ENCODE measurements at regions not wholly inside any gene's neighbourhood (a gene's known extent, or its start where the extent isn't known, plus 50 kb on each side); places are given as distances from the start of the nearest gene placed in this dataset.

DNA sequence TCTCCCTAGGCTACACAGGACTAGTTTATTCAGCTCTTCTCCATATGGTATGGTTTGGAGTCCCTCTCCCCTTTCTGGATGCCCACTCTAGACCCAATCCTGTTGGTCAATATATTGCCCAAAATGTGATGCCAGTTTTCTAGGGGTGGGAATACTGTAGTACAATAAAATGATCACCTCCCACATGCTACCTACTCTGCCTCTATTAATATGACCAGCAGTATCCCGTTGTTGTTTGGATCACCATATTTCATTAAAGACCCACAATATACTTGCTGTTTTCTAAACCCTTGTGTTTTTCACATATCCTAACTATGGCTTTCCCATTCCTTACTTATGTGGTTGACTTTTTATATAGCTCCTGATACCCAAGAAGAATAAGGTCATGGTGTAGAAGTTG is 95.9 kb upstream of the IGSF21 start:
- Histone ChIP-seq H3K36me3 (no peaks in the 10 kb centered on the region), H3K27ac (no peak overlapping the region), H3K27me3 (no peaks in the 10 kb centered on the region), H3K4me3 (no peak overlapping the region), H3K9me3 (no peaks in the 10 kb centered on the region), H3K4me1 (no peaks in the 10 kb centered on the region)
- intact Hi-C loops (cut with DNase I; ENCODE audit: low total_unique reads), result no loop called here
- no peak for TF ChIP-seq POLR2A (IDR thresholded peaks at IDR 0.05)
- TF ChIP-seq, protein P1, sequence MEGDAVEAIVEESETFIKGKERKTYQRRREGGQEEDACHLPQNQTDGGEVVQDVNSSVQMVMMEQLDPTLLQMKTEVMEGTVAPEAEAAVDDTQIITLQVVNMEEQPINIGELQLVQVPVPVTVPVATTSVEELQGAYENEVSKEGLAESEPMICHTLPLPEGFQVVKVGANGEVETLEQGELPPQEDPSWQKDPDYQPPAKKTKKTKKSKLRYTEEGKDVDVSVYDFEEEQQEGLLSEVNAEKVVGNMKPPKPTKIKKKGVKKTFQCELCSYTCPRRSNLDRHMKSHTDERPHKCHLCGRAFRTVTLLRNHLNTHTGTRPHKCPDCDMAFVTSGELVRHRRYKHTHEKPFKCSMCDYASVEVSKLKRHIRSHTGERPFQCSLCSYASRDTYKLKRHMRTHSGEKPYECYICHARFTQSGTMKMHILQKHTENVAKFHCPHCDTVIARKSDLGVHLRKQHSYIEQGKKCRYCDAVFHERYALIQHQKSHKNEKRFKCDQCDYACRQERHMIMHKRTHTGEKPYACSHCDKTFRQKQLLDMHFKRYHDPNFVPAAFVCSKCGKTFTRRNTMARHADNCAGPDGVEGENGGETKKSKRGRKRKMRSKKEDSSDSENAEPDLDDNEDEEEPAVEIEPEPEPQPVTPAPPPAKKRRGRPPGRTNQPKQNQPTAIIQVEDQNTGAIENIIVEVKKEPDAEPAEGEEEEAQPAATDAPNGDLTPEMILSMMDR (IDR thresholded peaks at IDR 0.05), result no peak
- no peak for DNase-seq

DNA sequence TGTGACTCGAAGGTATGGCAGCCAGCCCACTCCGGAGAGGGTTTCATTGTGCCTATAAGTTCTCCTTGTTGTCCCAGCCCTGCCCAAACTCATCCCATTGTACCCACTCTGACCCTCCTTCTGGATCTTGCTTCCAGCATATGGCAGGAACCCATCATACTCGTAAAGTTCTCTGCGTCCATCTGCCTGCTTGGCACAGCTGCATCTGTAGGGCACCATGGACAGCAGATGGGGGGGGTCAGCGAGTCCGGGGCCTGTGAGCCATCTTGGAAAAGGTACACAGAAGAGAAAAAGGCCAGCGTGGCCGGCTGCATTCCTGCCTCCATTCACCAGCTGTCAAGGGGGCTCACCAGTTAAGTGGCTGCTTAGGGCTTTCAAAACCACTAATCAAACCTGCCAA is 94.9 kb upstream of the IGSF21 start:
- no peak for DNase-seq
- no peaks in the 10 kb centered on the region for H3K27me3 ChIP-seq
- intact Hi-C loops (cut with DNase I; ENCODE audit: low total_unique reads), result no loop called here
- TF ChIP-seq POLR2A (IDR thresholded peaks at IDR 0.05), result no peak
- TF ChIP-seq, protein P1 (IDR thresholded peaks at IDR 0.05), result no peak
- no peak overlapping the region for H3K4me3 ChIP-seq
- H3K9me3 ChIP-seq, result no peaks in the 10 kb centered on the region
- H3K4me1 ChIP-seq, result no peaks in the 10 kb centered on the region
- no peaks in the 10 kb centered on the region for H3K36me3 ChIP-seq
- no peak overlapping the region for H3K27ac ChIP-seq

GRCh38 chr1:18013216-18013615 is 94.4 kb upstream of the IGSF21 start:
- no peak for TF ChIP-seq POLR2A (IDR thresholded peaks at IDR 0.05)
- TF ChIP-seq, protein P1 (IDR thresholded peaks at IDR 0.05), result no peak

DNA sequence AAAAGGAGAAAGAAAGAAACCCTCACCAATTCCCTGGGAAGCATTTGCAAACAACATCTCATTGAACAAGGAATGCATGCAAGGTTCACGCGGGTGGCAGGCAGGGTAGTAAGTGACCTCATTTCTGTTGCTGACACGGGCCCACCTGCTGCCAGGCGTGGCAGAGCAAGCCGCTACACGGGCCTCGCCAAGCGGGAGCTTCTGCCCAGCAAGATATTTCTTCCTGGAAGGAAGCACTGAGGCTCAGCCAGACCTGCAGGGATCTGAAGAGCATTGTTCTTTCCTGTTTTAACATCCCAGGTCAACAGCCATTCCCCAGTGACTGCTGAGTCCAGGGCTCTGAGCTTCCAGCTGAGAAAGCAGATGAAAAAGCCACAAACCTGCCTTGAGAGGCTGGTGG is 91.9 kb upstream of the IGSF21 start:
- TF ChIP-seq POLR2A (IDR thresholded peaks at IDR 0.05), result no peak
- Histone ChIP-seq H3K27me3 (no peaks in the 10 kb centered on the region), H3K4me3 (no peak overlapping the region), H3K4me1 (no peaks in the 10 kb centered on the region), H3K36me3 (no peaks in the 10 kb centered on the region), H3K27ac (no peak overlapping the region), H3K9me3 (no peaks in the 10 kb centered on the region)
- intact Hi-C loops (cut with DNase I; ENCODE audit: low total_unique reads), result no loop called here
- no peak for DNase-seq

More at GRCh38 chr1:18013216-18013615, 94.4 kb upstream of the IGSF21 start:
- intact Hi-C loops (cut with DNase I; ENCODE audit: low total_unique reads), result no loop called here
- H3K27me3 ChIP-seq, result no peaks in the 10 kb centered on the region
- no peaks in the 10 kb centered on the region for H3K36me3 ChIP-seq
- no peaks in the 10 kb centered on the region for H3K4me1 ChIP-seq
- H3K27ac ChIP-seq, result no peak overlapping the region
- H3K4me3 ChIP-seq, result no peak overlapping the region
- H3K9me3 ChIP-seq, result no peaks in the 10 kb centered on the region
- no peak for DNase-seq

GRCh38 chr1:18018366-18018765 is 89.2 kb upstream of the IGSF21 start:
- no peak overlapping the region for H3K4me3 ChIP-seq
- intact Hi-C loops (cut with DNase I; ENCODE audit: low total_unique reads), result no loop called here
- no peaks in the 10 kb centered on the region for H3K27me3 ChIP-seq
- H3K9me3 ChIP-seq, result no peaks in the 10 kb centered on the region
- no peaks in the 10 kb centered on the region for H3K36me3 ChIP-seq
- H3K4me1 ChIP-seq, result no peaks in the 10 kb centered on the region
- H3K27ac ChIP-seq, result no peak overlapping the region
- no peak for DNase-seq
- TF ChIP-seq, protein P1 (IDR thresholded peaks at IDR 0.05), result no peak
- TF ChIP-seq POLR2A (IDR thresholded peaks at IDR 0.05), result no peak

Data from uterus (tissue), 3 donors.